Cardiac muscle cell (in vitro differentiated cells and primary cell): ENCODE measurements at regions not wholly inside any gene's neighbourhood (a gene's known extent, or its start where the extent isn't known, plus 50 kb on each side); places are given as distances from the start of the nearest gene placed in this dataset.
"Not testable (repeated sequence)": the region's sequence is repeated elsewhere in the genome, so short reads cannot be mapped to it uniquely, and the experiment has no call there.

ENCODE experiments used
- DNase-seq, 2 donors: peaks; one replicate each; pipeline versions ENCODE4 v3.0.0 to v3.0.0-alpha.2; 2010 to 2017; ENCODE audit warnings: low read depth in 1 of 2, low spot score in 1 of 2
- H3K27ac ChIP-seq: fragments of 200-600 bp; sonication (generic); 2 replicates; pipeline ENCODE4 v1.5.1; 2016
- H3K27me3 ChIP-seq: fragments of 200-600 bp; sonication (generic); 2 replicates; pipeline ENCODE4 v1.6.0; 2016; ENCODE audit warnings: control low read depth
- H3K36me3 ChIP-seq: fragments of 200-600 bp; sonication (generic); 2 replicates; pipeline ENCODE4 v1.5.1; 2016; ENCODE audit warnings: control low read depth
- H3K4me1 ChIP-seq: fragments of 200-600 bp; sonication (generic); 2 replicates; pipeline ENCODE4 v1.8.1; 2017; ENCODE audit warnings: low read depth, mild to moderate bottlenecking, mixed run types
- H3K4me3 ChIP-seq: fragments of 200-600 bp; sonication (generic); 2 replicates; pipeline ENCODE4 v1.5.1; 2016; ENCODE audit warnings: mild to moderate bottlenecking
- H3K9me3 ChIP-seq: fragments of 200-600 bp; sonication (generic); 2 replicates; pipeline ENCODE4 v1.5.1; 2017; ENCODE audit warnings: low read depth, mild to moderate bottlenecking, control low read depth
- CTCF ChIP-seq: IDR thresholded peaks from 2 replicates; pipeline ENCODE4 v1.5.1; 2012; ENCODE audit warnings: low read depth, mild to moderate bottlenecking, low read length

DNA sequence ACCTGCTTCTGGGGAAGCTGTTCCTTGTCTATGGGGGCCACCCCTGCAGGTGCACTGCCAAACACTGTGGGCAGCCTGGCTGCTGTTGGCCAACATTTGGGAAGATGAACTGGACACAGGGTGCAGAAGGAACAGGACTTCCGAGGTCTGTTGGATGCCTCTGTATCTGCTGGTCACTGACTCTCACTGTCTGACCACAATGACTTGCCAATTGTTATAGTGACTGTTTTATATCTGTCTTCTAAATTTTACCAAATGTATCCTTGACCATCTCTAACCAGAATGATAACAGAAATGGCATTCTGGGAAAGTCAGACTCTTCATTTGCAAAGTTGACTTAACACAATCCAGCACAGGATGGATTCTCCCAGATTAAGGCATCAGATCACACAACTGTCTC lies 214.0 kb upstream of the PRSS58 start:
- Histone ChIP-seq H3K36me3 (no peaks in the 10 kb centered on the region), H3K27ac (no peak overlapping the region), H3K4me1 (no peaks in the 10 kb centered on the region), H3K27me3 (no peaks in the 10 kb centered on the region), H3K4me3 (no peak overlapping the region), H3K9me3 (no peaks in the 10 kb centered on the region)
- TF ChIP-seq CTCF, result no peak
- DNase-seq, result no peak

GRCh38 chr7:142470544-142470830 lies 212.6 kb upstream of the PRSS58 start:
- no peaks in the 10 kb centered on the region for H3K4me1 ChIP-seq
- H3K27ac ChIP-seq, result no peak overlapping the region
- H3K36me3 ChIP-seq, result no peaks in the 10 kb centered on the region
- TF ChIP-seq CTCF, result no peak
- no peaks in the 10 kb centered on the region for H3K9me3 ChIP-seq
- no peak for DNase-seq
- no peaks in the 10 kb centered on the region for H3K27me3 ChIP-seq
- H3K4me3 ChIP-seq, result no peak overlapping the region

- H3K27ac ChIP-seq, result no peak overlapping the region
- H3K4me3 ChIP-seq, result no peak overlapping the region
- TF ChIP-seq CTCF, result no peak
- no peak for DNase-seq
- no peaks in the 10 kb centered on the region for H3K36me3 ChIP-seq
- no peaks in the 10 kb centered on the region for H3K4me1 ChIP-seq
- H3K9me3 ChIP-seq, result no peaks in the 10 kb centered on the region
- H3K27me3 ChIP-seq, result no peaks in the 10 kb centered on the region
Observed at GRCh38 chr7:142469696-142470543, 212.1 kb upstream of the PRSS58 start.

GRCh38 chr7:142468871-142469665 lies 211.2 kb upstream of the PRSS58 start:
- no peak for DNase-seq
- no peak overlapping the region for H3K27ac ChIP-seq

GRCh38 chr7:142467056-142467655 lies 209.3 kb upstream of the PRSS58 start:
- not testable (repeated sequence) for H3K4me3 ChIP-seq, H3K9me3 ChIP-seq, H3K27me3 ChIP-seq, H3K36me3 ChIP-seq, H3K27ac ChIP-seq, H3K4me1 ChIP-seq, DNase-seq
- TF ChIP-seq CTCF, result peak; percentile 13

More at GRCh38 chr7:142468871-142469665, 211.2 kb upstream of the PRSS58 start:
- Histone ChIP-seq H3K9me3 (no peaks in the 10 kb centered on the region), H3K36me3 (no peaks in the 10 kb centered on the region), H3K4me1 (no peaks in the 10 kb centered on the region), H3K27me3 (no peaks in the 10 kb centered on the region), H3K4me3 (no peak overlapping the region)
- TF ChIP-seq CTCF, result no peak
